A549 (cell line): ENCODE measurements at regions not wholly inside any gene's neighbourhood (a gene's known extent, or its start where the extent isn't known, plus 50 kb on each side); places are given as distances from the start of the nearest gene placed in this dataset.

ENCODE experiments used
- BCL3 ChIP-seq: fragments of >200 bp; sonication (Bioruptor Twin); formaldehyde crosslinking; IDR thresholded peaks from 3 replicates; pipeline ENCODE4 v1.6.1; 2016
- CBX8 ChIP-seq: fragments of 200-600 bp; sonication (generic); IDR thresholded peaks from 2 replicates; pipeline ENCODE4 v1.6.1; 2016
- CEBPB ChIP-seq, 2 experiments: fragments of >200 bp in 1 of 2; sonication (Bioruptor Twin) in 1 of 2; formaldehyde crosslinking in 1 of 2; IDR thresholded peaks; 2 replicates each; pipeline ENCODE4 v1.6.1; 2012 to 2016
- CHD2 ChIP-seq: fragments of 150-350 bp; IDR thresholded peaks from 2 replicates; pipeline ENCODE4 v1.6.1; 2014; ENCODE audit warnings: low read length; ENCODE audit not compliant: partially characterized antibody
- EHF ChIP-seq: fragments of 250-450 bp; sonication (Bioruptor Pico); IDR thresholded peaks from 2 replicates; pipeline ENCODE4 v1.5.0; 2020; ENCODE audit warnings: mild to moderate bottlenecking
- EHMT2 ChIP-seq: fragments of 200-600 bp; sonication (generic); IDR thresholded peaks from 2 replicates; pipeline ENCODE4 v1.6.1; 2016; ENCODE audit warnings: antibody characterized with exemption, low read depth, mild to moderate bottlenecking, moderate library complexity
- ELK1 ChIP-seq: fragments of 150-350 bp; IDR thresholded peaks from 2 replicates; pipeline ENCODE4 v1.6.1; 2014; ENCODE audit warnings: low read depth, mild to moderate bottlenecking, low read length
- EP300 ChIP-seq, 2 experiments: fragments of >200 bp; sonication (Bioruptor Twin); formaldehyde crosslinking; IDR thresholded peaks; 2 replicates in 1 of 2; 3 replicates in 1 of 2; pipeline ENCODE4 v1.6.1; 2016 to 2017
- FOSL2 ChIP-seq, 2 experiments: fragments of 450-650 bp in 1 of 2; fragments of >200 bp in 1 of 2; sonication (Bioruptor Twin) in 1 of 2; formaldehyde crosslinking; IDR thresholded peaks; 2 replicates each; pipeline versions ENCODE4 v1.5.0 to v1.6.1; 2016 to 2020; ENCODE audit warnings: mild to moderate bottlenecking in 1 of 2, moderate library complexity in 1 of 2
- FOXS1 ChIP-seq: fragments of 250-450 bp; sonication (Bioruptor Pico); IDR thresholded peaks from 2 replicates; pipeline ENCODE4 v1.5.0; 2020; ENCODE audit warnings: mild to moderate bottlenecking, moderate library complexity
- HES2 ChIP-seq: fragments of >200 bp; sonication (Bioruptor Twin); formaldehyde crosslinking; IDR thresholded peaks from 2 replicates; pipeline ENCODE4 v1.6.1; 2016
- HEYL ChIP-seq: fragments of 250-450 bp; sonication (Bioruptor Pico); IDR thresholded peaks from 2 replicates; pipeline ENCODE4 v1.8.0; 2021; ENCODE audit warnings: mild to moderate bottlenecking, moderate library complexity
- HOXB13 ChIP-seq: fragments of 250-450 bp; sonication (Bioruptor Pico); IDR thresholded peaks from 2 replicates; pipeline ENCODE4 v1.5.0; 2020; ENCODE audit warnings: low read depth, mild to moderate bottlenecking, moderate library complexity
- JUNB ChIP-seq: fragments of >200 bp; sonication (Bioruptor Twin); formaldehyde crosslinking; IDR thresholded peaks from 2 replicates; pipeline ENCODE4 v1.6.1; 2016
- KDM1A ChIP-seq: fragments of 200-600 bp; sonication (generic); IDR thresholded peaks from 2 replicates; pipeline ENCODE4 v1.6.1; 2016; ENCODE audit warnings: low read depth, mild to moderate bottlenecking
- MAFK ChIP-seq: fragments of 450-650 bp; IDR thresholded peaks from 2 replicates; pipeline ENCODE4 v1.6.1; 2014; ENCODE audit not compliant: partially characterized antibody
- MAZ ChIP-seq: fragments of 150-350 bp; IDR thresholded peaks from 2 replicates; pipeline ENCODE4 v1.6.1; 2014; ENCODE audit warnings: antibody characterized with exemption, low read depth, low read length, borderline replicate concordance
- NPAS2 ChIP-seq: fragments of 250-450 bp; sonication (Bioruptor Pico); IDR thresholded peaks from 2 replicates; pipeline ENCODE4 v1.8.0; 2022; ENCODE audit warnings: mild to moderate bottlenecking, moderate library complexity, borderline replicate concordance
- PHF8 ChIP-seq: fragments of 200-600 bp; sonication (generic); IDR thresholded peaks from 2 replicates; pipeline ENCODE4 v1.6.1; 2016; ENCODE audit warnings: low read depth, mild to moderate bottlenecking, antibody characterized with exemption, moderate library complexity, borderline replicate concordance
- POLR2AphosphoS2 ChIP-seq: conservative IDR thresholded peaks from 2 replicates; pipeline ENCODE4 v1.6.1; 2012; ENCODE audit warnings: low read length, improper control_type of control experiment, inconsistent platforms
- RCOR1 ChIP-seq: fragments of 150-350 bp; IDR thresholded peaks from 2 replicates; pipeline ENCODE4 v1.6.1; 2014; ENCODE audit warnings: antibody characterized with exemption, low read length, low read depth
- REST ChIP-seq: fragments of 200-600 bp; sonication (generic); IDR thresholded peaks from 2 replicates; pipeline ENCODE4 v1.6.1; 2016; ENCODE audit warnings: antibody characterized with exemption, mild to moderate bottlenecking, moderate library complexity
- RFX5 ChIP-seq: fragments of 450-650 bp; IDR thresholded peaks from 2 replicates; pipeline ENCODE4 v1.7.1; 2014; ENCODE audit warnings: antibody characterized with exemption, mild to moderate bottlenecking, moderate library complexity
- SMC3 ChIP-seq: fragments of >200 bp; sonication (Bioruptor Twin); formaldehyde crosslinking; IDR thresholded peaks from 3 replicates; pipeline ENCODE4 v1.6.1; 2018; ENCODE audit warnings: inconsistent platforms
- SREBF2 ChIP-seq: fragments of 450-650 bp; IDR thresholded peaks from 2 replicates; pipeline ENCODE4 v1.6.1; 2014; ENCODE audit warnings: mild to moderate bottlenecking, moderate library complexity
- TFCP2L1 ChIP-seq: fragments of 250-450 bp; sonication (Bioruptor Pico); IDR thresholded peaks from 2 replicates; pipeline ENCODE4 v1.5.0; 2021; ENCODE audit warnings: mild to moderate bottlenecking
- TP53 ChIP-seq: fragments of 250-450 bp; sonication (Bioruptor Pico); IDR thresholded peaks from 2 replicates; pipeline ENCODE4 v1.5.0; 2021; ENCODE audit warnings: mild to moderate bottlenecking, moderate library complexity
- USF2 ChIP-seq: fragments of 450-650 bp; IDR thresholded peaks from 2 replicates; pipeline ENCODE4 v1.6.1; 2014; ENCODE audit warnings: antibody characterized with exemption
- ZFP36 ChIP-seq: fragments of 450-650 bp; IDR thresholded peaks from 2 replicates; pipeline ENCODE4 v1.6.1; 2014; ENCODE audit warnings: borderline replicate concordance; ENCODE audit not compliant: partially characterized antibody
- TF ChIP-seq, protein P1 (sequence below): IDR thresholded peaks from 2 replicates; pipeline ENCODE4 v1.6.1; 2012
- TF ChIP-seq, protein P2 (sequence below): fragments of 250-450 bp; sonication (Bioruptor Pico); IDR thresholded peaks from 2 replicates; pipeline ENCODE4 v1.5.0; 2020; ENCODE audit warnings: low read depth, mild to moderate bottlenecking, moderate library complexity

DNA sequence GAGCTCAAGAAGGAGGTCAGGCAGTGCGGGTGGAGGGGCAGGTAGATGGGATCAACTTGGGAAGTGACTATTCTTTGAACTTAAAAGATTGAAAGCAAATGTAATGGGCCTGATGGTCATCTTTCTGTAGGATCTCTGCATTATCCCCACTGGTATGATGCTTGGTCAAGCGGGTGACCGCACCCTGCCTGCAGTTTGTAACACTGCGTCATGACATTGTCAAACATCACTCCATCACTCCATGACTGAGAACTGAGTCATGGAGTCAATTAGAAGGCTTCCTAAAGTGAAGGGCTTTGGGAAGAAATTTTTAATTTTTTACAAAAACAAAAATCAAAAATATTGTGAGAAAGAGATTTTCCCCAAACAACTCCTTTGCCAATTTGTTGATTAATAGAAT, 62.4 kb upstream of the BMAL1 start (continued):
- TF ChIP-seq, protein P1, sequence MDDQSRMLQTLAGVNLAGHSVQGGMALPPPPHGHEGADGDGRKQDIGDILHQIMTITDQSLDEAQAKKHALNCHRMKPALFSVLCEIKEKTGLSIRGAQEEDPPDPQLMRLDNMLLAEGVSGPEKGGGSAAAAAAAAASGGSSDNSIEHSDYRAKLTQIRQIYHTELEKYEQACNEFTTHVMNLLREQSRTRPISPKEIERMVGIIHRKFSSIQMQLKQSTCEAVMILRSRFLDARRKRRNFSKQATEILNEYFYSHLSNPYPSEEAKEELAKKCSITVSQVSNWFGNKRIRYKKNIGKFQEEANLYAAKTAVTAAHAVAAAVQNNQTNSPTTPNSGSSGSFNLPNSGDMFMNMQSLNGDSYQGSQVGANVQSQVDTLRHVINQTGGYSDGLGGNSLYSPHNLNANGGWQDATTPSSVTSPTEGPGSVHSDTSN = 0 out of 2 replicates have a peak, but pooled peaks have one; percentile 36
- no peak for TF ChIP-seq CEBPB (IDR thresholded peaks at IDR 0.05)
- TF ChIP-seq CBX8 = no peak
- TF ChIP-seq NPAS2 = no peak
- no peak for TF ChIP-seq RFX5
- no peak for TF ChIP-seq TP53 (CRISPR knock-in tag)
- TF ChIP-seq HEYL = no peak
- no peak for TF ChIP-seq TFCP2L1 (CRISPR knock-in tag)
- TF ChIP-seq, protein P2, sequence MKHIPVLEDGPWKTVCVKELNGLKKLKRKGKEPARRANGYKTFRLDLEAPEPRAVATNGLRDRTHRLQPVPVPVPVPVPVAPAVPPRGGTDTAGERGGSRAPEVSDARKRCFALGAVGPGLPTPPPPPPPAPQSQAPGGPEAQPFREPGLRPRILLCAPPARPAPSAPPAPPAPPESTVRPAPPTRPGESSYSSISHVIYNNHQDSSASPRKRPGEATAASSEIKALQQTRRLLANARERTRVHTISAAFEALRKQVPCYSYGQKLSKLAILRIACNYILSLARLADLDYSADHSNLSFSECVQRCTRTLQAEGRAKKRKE (CRISPR knock-in tag) = peak; percentile 31; the same call in 1 of the 2 replicates
- no peak for TF ChIP-seq EHMT2
- TF ChIP-seq SMC3 = no peak
- TF ChIP-seq ZFP36 = no peak
- no peak for TF ChIP-seq REST
- no peak for TF ChIP-seq HOXB13
- TF ChIP-seq RCOR1 = no peak
- TF ChIP-seq KDM1A = no peak
- no peak for TF ChIP-seq MAFK
- TF ChIP-seq MAZ = no peak
- no peak for TF ChIP-seq POLR2AphosphoS2
- peak; percentile 61 for TF ChIP-seq JUNB
- TF ChIP-seq EHF = no peak
- no peak for TF ChIP-seq ELK1
- TF ChIP-seq EP300 (IDR thresholded peaks at IDR 0.05) = no peak
- TF ChIP-seq PHF8 = no peak
- TF ChIP-seq USF2 = no peak
- TF ChIP-seq BCL3 = no peak
- no peak for TF ChIP-seq HES2
- TF ChIP-seq FOSL2 (IDR thresholded peaks at IDR 0.05) = peak; percentile 63; the same call in 1 of the 2 replicates
- TF ChIP-seq FOSL2 (CRISPR knock-in tag; IDR thresholded peaks at IDR 0.05) = peak; percentile 84
- no peak for TF ChIP-seq CHD2
- no peak for TF ChIP-seq FOXS1 (CRISPR knock-in tag)
- no peak for TF ChIP-seq SREBF2
